ENCODE measurements at regions not wholly inside any gene's neighbourhood (a gene's known extent, or its start where the extent isn't known, plus 50 kb on each side); places are given as distances from the start of the nearest gene placed in this dataset.

DNA sequence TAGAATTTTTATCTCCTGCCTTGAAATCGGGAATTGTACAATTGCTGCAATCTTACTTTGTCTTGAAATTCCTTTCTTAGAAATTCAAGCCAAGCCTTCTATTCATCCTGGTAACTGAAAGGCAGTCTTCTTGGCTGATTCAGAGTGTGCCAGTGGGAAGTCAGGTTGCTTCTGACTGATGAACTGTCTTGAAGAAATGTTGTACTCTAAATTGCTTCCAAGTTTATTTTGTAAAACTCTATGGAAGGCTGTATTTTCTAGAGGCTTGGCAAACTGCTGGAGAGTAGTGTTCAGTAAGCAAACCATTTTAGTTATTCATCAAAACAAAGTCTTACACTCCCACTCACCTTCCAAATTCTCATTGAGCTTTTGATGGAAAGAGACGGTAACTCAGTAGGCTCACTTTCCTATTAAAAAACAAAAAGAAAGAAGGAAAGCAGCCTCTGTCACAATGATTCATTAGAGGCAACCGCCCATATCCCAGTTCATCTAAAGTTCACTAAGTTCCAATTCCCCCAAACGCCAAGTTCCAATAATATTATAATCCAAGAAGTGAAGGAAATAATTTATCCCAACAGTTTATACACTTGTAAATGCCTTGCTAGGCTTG is 187.9 kb upstream of the MALRD1 start:
- no peak overlapping the region for H3K4me3 ChIP-seq
- intact Hi-C loops (cut with DNase I) = no loop called here
- H3K4me1 ChIP-seq = no peaks in the 10 kb centered on the region
- H3K36me3 ChIP-seq = no peaks in the 10 kb centered on the region
- TF ChIP-seq POLR2A (IDR thresholded peaks at IDR 0.05) = no peak
- TF ChIP-seq, protein P1, sequence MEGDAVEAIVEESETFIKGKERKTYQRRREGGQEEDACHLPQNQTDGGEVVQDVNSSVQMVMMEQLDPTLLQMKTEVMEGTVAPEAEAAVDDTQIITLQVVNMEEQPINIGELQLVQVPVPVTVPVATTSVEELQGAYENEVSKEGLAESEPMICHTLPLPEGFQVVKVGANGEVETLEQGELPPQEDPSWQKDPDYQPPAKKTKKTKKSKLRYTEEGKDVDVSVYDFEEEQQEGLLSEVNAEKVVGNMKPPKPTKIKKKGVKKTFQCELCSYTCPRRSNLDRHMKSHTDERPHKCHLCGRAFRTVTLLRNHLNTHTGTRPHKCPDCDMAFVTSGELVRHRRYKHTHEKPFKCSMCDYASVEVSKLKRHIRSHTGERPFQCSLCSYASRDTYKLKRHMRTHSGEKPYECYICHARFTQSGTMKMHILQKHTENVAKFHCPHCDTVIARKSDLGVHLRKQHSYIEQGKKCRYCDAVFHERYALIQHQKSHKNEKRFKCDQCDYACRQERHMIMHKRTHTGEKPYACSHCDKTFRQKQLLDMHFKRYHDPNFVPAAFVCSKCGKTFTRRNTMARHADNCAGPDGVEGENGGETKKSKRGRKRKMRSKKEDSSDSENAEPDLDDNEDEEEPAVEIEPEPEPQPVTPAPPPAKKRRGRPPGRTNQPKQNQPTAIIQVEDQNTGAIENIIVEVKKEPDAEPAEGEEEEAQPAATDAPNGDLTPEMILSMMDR (IDR thresholded peaks at IDR 0.05) = no peak
- DNase-seq = no peak
- H3K27me3 ChIP-seq = no peaks in the 10 kb centered on the region
- no peak overlapping the region for H3K27ac ChIP-seq
- H3K9me3 ChIP-seq = no peaks in the 10 kb centered on the region
- 15 to 28% methylated on average over 4 of the region's 4 CpGs for WGBS, 2 donors

DNA sequence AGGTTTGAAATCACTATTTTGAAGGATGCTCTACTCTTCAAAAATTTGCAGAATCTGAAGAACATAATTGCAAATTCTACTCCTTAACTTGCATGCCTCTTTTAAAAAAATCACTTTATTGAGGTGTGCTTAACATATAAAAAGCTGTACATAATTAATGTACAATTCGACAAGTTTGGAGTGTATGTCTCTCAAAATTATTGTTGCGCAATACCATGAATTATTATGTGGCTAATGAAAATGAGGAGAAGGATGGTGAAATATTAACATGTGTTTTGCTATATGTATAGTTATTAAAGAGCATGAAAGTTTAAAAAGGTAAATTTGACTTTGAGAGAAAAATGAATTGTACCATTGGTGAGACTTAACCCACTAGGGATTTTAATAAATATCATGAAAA is 187.2 kb upstream of the MALRD1 start:
- H3K27ac ChIP-seq = no peak overlapping the region
- no peaks in the 10 kb centered on the region for H3K9me3 ChIP-seq
- WGBS, 2 donors = 83 to 89% methylated on average over 2 of the region's 2 CpGs
- DNase-seq = no peak
- no peaks in the 10 kb centered on the region for H3K4me1 ChIP-seq
- TF ChIP-seq, protein P1 (IDR thresholded peaks at IDR 0.05) = no peak
- TF ChIP-seq POLR2A (IDR thresholded peaks at IDR 0.05) = no peak
- H3K36me3 ChIP-seq = no peaks in the 10 kb centered on the region
- intact Hi-C loops (cut with DNase I) = no loop called here
- no peaks in the 10 kb centered on the region for H3K27me3 ChIP-seq
- no peak overlapping the region for H3K4me3 ChIP-seq

- Histone ChIP-seq H3K27me3 (no peaks in the 10 kb centered on the region), H3K4me3 (no peak overlapping the region), H3K36me3 (no peaks in the 10 kb centered on the region), H3K9me3 (no peaks in the 10 kb centered on the region), H3K27ac (no peak overlapping the region), H3K4me1 (no peaks in the 10 kb centered on the region)
- no peak for TF ChIP-seq POLR2A (IDR thresholded peaks at IDR 0.05)
- TF ChIP-seq, protein P1 (IDR thresholded peaks at IDR 0.05) = no peak
- WGBS, 2 donors = 54 to 55% methylated on average over 3 of the region's 3 CpGs
- intact Hi-C loops (cut with DNase I) = no loop called here
- no peak for DNase-seq
Measured at GRCh38 chr10:18866852-18867251, 181.7 kb upstream of the MALRD1 start.

GRCh38 chr10:18868919-18869318 is 179.7 kb upstream of the MALRD1 start:
- Histone ChIP-seq H3K4me3 (no peak overlapping the region), H3K4me1 (no peaks in the 10 kb centered on the region), H3K27me3 (no peaks in the 10 kb centered on the region), H3K27ac (no peak overlapping the region), H3K9me3 (no peaks in the 10 kb centered on the region), H3K36me3 (no peaks in the 10 kb centered on the region)
- intact Hi-C loops (cut with DNase I) = no loop called here
- no peak for DNase-seq
- TF ChIP-seq, protein P1 (IDR thresholded peaks at IDR 0.05) = no peak
- no peak for TF ChIP-seq POLR2A (IDR thresholded peaks at IDR 0.05)
- 68 to 69% methylated on average over 3 of the region's 3 CpGs for WGBS, 2 donors

DNA sequence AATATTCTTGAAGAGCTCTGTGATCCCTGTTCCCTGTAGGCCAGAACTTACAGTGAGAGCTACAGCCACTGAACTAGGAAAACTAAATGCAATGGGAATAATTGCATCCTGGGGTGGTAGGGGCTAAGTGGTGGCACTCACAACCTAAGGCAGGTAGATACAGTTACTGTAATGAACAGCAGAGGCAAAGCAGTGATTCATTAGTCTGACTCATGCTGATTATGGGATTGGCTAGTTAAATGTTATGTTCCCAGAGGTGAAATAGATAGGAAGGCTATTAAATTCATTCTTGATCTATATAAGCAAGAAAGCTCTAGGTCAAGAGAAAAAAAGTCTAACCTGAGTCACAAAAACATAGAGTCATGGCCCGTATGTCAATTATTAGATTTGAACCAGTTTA is 173.1 kb upstream of the MALRD1 start:
- DNase-seq = no peak
- intact Hi-C loops (cut with DNase I) = no loop called here
- Histone ChIP-seq H3K27me3 (no peaks in the 10 kb centered on the region), H3K27ac (no peak overlapping the region), H3K4me1 (no peaks in the 10 kb centered on the region), H3K36me3 (no peaks in the 10 kb centered on the region), H3K4me3 (no peak overlapping the region), H3K9me3 (no peaks in the 10 kb centered on the region)
- TF ChIP-seq, protein P1 (IDR thresholded peaks at IDR 0.05) = no peak
- no peak for TF ChIP-seq POLR2A (IDR thresholded peaks at IDR 0.05)
- WGBS, 2 donors = 83 to 100% methylated on average over 1 of the region's 1 CpG

All from esophagus squamous epithelium (tissue), 5 donors.